K562 (cell line): ENCODE measurements at regions not wholly inside any gene's neighbourhood (a gene's known extent, or its start where the extent isn't known, plus 50 kb on each side); places are given as distances from the start of the nearest gene placed in this dataset.

Experiments used
- ATAC-seq: fragments of 200-7000 bp; cut with Tn5 transposase; 3 replicates; pipeline ENCODE4 v1.9.1; 2020; ENCODE audit warnings: moderate library complexity
- BruUV-seq: library from RNA; stranded (reverse); fragments of 400-500 nt; replicated peaks from 2 replicates; lab custom pipeline; 2021; lab: Mats Ljungman, UMichigan
- CTCF ChIA-PET: fragments of 300-600 bp; formaldehyde crosslinking; extraction: SDS; loops from one replicate; lab custom pipeline; 2021; ENCODE audit warnings: low intra/inter-chr PET ratio; lab: Yijun Ruan, JAX
- POLR2A ChIA-PET: fragments of 300-600, 350-650 bp; sonication (Branson Sonifier 250); formaldehyde crosslinking; extraction: SDS; loops from one replicate; lab custom pipeline; 2021; ENCODE audit warnings: antibody characterized with exemption, inconsistent platforms; lab: Yijun Ruan, JAX
- DNase-seq, 4 experiments: peaks; one replicate each; pipeline versions ENCODE4 v3.0.0 to v3.0.0-alpha.2; 2011 to 2018; ENCODE audit warnings: low spot score in 3 of 4, mixed read lengths in 3 of 4; ENCODE audit errors: extremely low read depth in 1 of 4
- FAIRE-seq: peaks from 2 replicates; lab custom pipeline; 2011; peaks lifted over from hg19 to GRCh38; lab: Jason Lieb, UNC
- H2AFZ ChIP-seq: 2 replicates; pipeline ENCODE4 v1.6.0; 2011; ENCODE audit warnings: low read depth, low read length, control low read depth, inconsistent platforms
- H3K27ac ChIP-seq: fragments of 200-600 bp; 3 replicates; pipeline ENCODE4 v1.8.0; 2011; ENCODE audit warnings: low read depth, mild to moderate bottlenecking, control low read depth, inconsistent platforms, low read length, moderate library complexity, mixed read lengths; ENCODE audit errors: extremely low read depth
- H3K27me3 ChIP-seq, 2 experiments: fragments of 300-600 bp in 1 of 2; 2 replicates in 1 of 2; 3 replicates in 1 of 2; pipeline versions ENCODE4 v1.6.0 to v1.8.0; 2011; ENCODE audit warnings: inconsistent platforms in 2 of 2, low read length in 2 of 2, mild to moderate bottlenecking in 1 of 2, mixed read lengths in 1 of 2, moderate library complexity in 1 of 2; ENCODE audit not compliant: control insufficient read depth in 2 of 2, insufficient read depth in 2 of 2
- H3K36me3 ChIP-seq: fragments of 300-600 bp; 3 replicates; pipeline ENCODE4 v1.8.0; 2011; ENCODE audit warnings: mild to moderate bottlenecking, low read length, inconsistent platforms; ENCODE audit not compliant: control insufficient read depth, insufficient read depth
- H3K4me1 ChIP-seq, 2 experiments: fragments of 200-600 bp in 1 of 2; replicated peaks in 1 of 2; 2 replicates in 1 of 2; 3 replicates in 1 of 2; pipeline versions ENCODE4 v1.5.1 to v1.8.0; 2011; ENCODE audit warnings: inconsistent platforms in 2 of 2, low read length in 2 of 2, mild to moderate bottlenecking in 1 of 2, mixed read lengths in 1 of 2, moderate library complexity in 1 of 2; ENCODE audit not compliant: control insufficient read depth in 2 of 2, insufficient read depth in 2 of 2
- H3K4me2 ChIP-seq: 2 replicates; pipeline ENCODE4 v1.6.1; 2011; ENCODE audit warnings: low read length, control low read depth, inconsistent platforms, mixed read lengths; ENCODE audit not compliant: insufficient read depth
- H3K4me3 ChIP-seq: fragments of 200-600 bp; sonication (generic), shearing (Covaris generic); 2 replicates; pipeline ENCODE4 v1.5.1; 2016; ENCODE audit warnings: control low read depth, inconsistent platforms
- H3K79me2 ChIP-seq: fragments of 200-600 bp; 3 replicates; pipeline ENCODE4 v1.8.0; 2011; ENCODE audit warnings: low read length, inconsistent platforms; ENCODE audit not compliant: control insufficient read depth, insufficient read depth
- H3K9ac ChIP-seq, 2 experiments: 2 replicates each; pipeline versions ENCODE4 v1.6.0 to v1.6.1; 2011; ENCODE audit warnings: low read depth in 2 of 2, low read length in 2 of 2, control low read depth in 1 of 2, inconsistent platforms in 1 of 2, mild to moderate bottlenecking in 1 of 2, mixed read lengths in 1 of 2; ENCODE audit not compliant: insufficient read depth in 1 of 2
- H3K9me1 ChIP-seq: one replicate; pipeline ENCODE4 v1.6.0; 2011; ENCODE audit warnings: inconsistent platforms, mild to moderate bottlenecking, low read length, moderate library complexity; ENCODE audit not compliant: control insufficient read depth, insufficient read depth
- H3K9me3 ChIP-seq: replicated peaks from 2 replicates; pipeline ENCODE4 v1.5.1; 2011; ENCODE audit warnings: low read depth, low read length, inconsistent platforms; ENCODE audit not compliant: control insufficient read depth, insufficient read depth
- H4K20me1 ChIP-seq: replicated peaks from 2 replicates; pipeline ENCODE4 v1.6.1; 2011; ENCODE audit warnings: low read length, inconsistent platforms, mixed read lengths; ENCODE audit not compliant: control insufficient read depth, insufficient read depth
- BRD9 ChIP-seq: fragments of 450-650 bp; IDR thresholded peaks from 2 replicates; pipeline ENCODE4 v1.6.1; 2018; ENCODE audit warnings: low read depth; ENCODE audit not compliant: partially characterized antibody
- CTCF ChIP-seq, 3 experiments: IDR thresholded peaks in 2 of 3; conservative IDR thresholded peaks in 1 of 3; 2 replicates each; pipeline ENCODE4 v1.5.1; 2011 to 2012; ENCODE audit warnings: low read length in 3 of 3, mild to moderate bottlenecking in 3 of 3, control low read depth in 2 of 3, improper control_type of control experiment in 1 of 3, inconsistent platforms in 1 of 3, low read depth in 1 of 3, mixed read lengths in 1 of 3, moderate library complexity in 1 of 3; ENCODE audit not compliant: insufficient read depth in 2 of 3
- HOMEZ ChIP-seq: fragments of 250-450 bp; sonication (Bioruptor Pico); IDR thresholded peaks from 2 replicates; pipeline ENCODE4 v1.4.0; 2020; ENCODE audit warnings: mild to moderate bottlenecking, moderate library complexity
- MEIS2 ChIP-seq: fragments of 450-650 bp; IDR thresholded peaks from 2 replicates; pipeline ENCODE4 v1.6.1; 2014; ENCODE audit warnings: mild to moderate bottlenecking; ENCODE audit not compliant: partially characterized antibody
- NR0B1 ChIP-seq: fragments of 450-650 bp; IDR thresholded peaks from one replicate; pipeline ENCODE4 v1.6.1; 2018; ENCODE audit warnings: mild to moderate bottlenecking, moderate library complexity; ENCODE audit not compliant: partially characterized antibody
- SAFB2 ChIP-seq: fragments of 200-400 bp; formaldehyde crosslinking; IDR thresholded peaks from 2 replicates; pipeline ENCODE4 v1.6.1; 2018; ENCODE audit warnings: borderline replicate concordance, low read length, low read depth, moderate library complexity; ENCODE audit not compliant: severe bottlenecking
- ZNF449 ChIP-seq: fragments of 250-450 bp; sonication (Bioruptor Pico); IDR thresholded peaks from 2 replicates; pipeline ENCODE4 v1.8.0; 2022; ENCODE audit warnings: moderate library complexity, mild to moderate bottlenecking, inconsistent platforms
- ZNF75A ChIP-seq: fragments of 450-650 bp; formaldehyde crosslinking; IDR thresholded peaks from 2 replicates; pipeline ENCODE4 v1.4.0; 2020; ENCODE audit warnings: mild to moderate bottlenecking
- WGBS: fragments of 100-300 bp; shearing (Covaris generic); methylation state at CpG from one replicate; pipeline ENCODE4 v1.1.6; 2016; ENCODE audit warnings: low coverage, mixed read lengths; ENCODE audit not compliant: insufficient coverage; ENCODE audit errors: missing lambda C conversion rate; 5-methylcytosine and 5-hydroxymethylcytosine counted together
- in situ Hi-C: fragments of 300-500 bp; cut with MboI; formaldehyde crosslinking; loops from 4 replicates; pipeline ENCODE4 v1.15.0; 2018; ENCODE audit warnings: inconsistent platforms, mixed read lengths
- intact Hi-C: fragments of 100-400 bp; cut with micrococcal nuclease; formaldehyde crosslinking; loops from 2 replicates; pipeline ENCODE4 v1.14.2; 2022

DNA sequence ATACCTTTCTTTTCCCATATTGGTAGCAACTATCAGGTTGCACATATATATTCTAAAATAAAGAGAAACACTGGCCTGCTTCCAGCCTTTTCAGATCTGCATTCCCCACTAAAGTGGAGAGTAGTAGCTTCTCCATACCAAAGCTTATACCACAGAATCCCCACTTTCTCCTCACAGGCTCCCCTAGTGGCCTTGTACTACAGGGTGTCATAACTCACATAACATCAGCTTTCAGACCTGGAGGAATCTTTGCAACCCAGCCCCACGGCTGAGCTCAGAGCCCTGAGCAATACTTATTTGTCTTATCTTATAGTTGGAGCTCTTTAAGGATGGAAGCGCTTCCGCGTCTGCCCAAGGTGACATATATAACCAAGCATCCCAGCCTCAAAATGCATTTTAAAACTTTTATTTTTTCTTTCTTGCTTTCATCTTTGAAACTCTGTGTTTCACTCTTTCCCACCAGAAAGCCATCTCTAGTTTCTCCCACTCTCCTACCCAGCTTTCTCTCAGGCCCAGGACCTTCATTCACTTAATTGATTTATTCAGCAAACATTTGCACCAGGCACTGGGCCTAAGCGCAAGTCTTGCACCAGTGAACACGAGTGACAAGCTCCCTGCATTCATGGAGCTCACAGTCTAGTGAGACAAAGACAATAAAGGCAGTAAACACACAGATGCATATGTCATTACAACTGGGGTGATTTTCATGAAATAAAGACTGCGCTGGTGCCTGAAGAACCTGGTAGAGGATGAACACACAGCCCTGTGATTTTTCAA, 254.7 kb downstream of the IPO8 start:
- ATAC-seq, result peak; percentile 94
- Histone ChIP-seq H3K27ac (no peak overlapping the region), H3K79me2 (no peaks in the 10 kb centered on the region), H3K36me3 (no peaks in the 10 kb centered on the region), H3K27me3 (peaks cover 0 to 5% of the 10 kb centered on the region in 2 experiments; a peak in 1 of 5 replicates), H4K20me1 (no peaks in the 10 kb centered on the region), H3K9me1 (no peaks in the 10 kb centered on the region), H3K4me3 (no peak overlapping the region), H3K9ac (no peak overlapping the region), H2AFZ (no peak overlapping the region), H3K4me2 (no peak overlapping the region), H3K4me1 (no peaks in the 10 kb centered on the region), H3K9me3 (no peaks in the 10 kb centered on the region)
- peak; percentile 16 to 41 (median 32) for DNase-seq
- FAIRE-seq, result no peak
- in situ Hi-C loops (no loop called here), intact Hi-C loops (no loop called here)
- whole genome bisulfite sequencing, result 3% methylated on average over 7 of the region's 7 CpGs
- ChIA-PET CTCF (no interaction called here), POLR2A (no interaction called here)
- no TSS peak for BruUV-seq
- no peak for TF ChIP-seq NR0B1
- TF ChIP-seq SAFB2, result no peak
- TF ChIP-seq ZNF75A (CRISPR knock-in tag), result no peak
- no peak for TF ChIP-seq ZNF449 (CRISPR knock-in tag)
- TF ChIP-seq CTCF (IDR thresholded peaks at IDR 0.05 in 2 of 3, conservative IDR thresholded peaks at IDR 0.05 in 1 of 3; ENCODE audit: insufficient read depth in 2 of 3, low read depth in 1 of 3, low read length in 3 of 3), result peak; percentile 44 to 54 (median 48)
- TF ChIP-seq MEIS2, result peak; percentile 11
- TF ChIP-seq HOMEZ (CRISPR knock-in tag), result no peak
- TF ChIP-seq BRD9, result no peak
